ENCODE measurements at regions not wholly inside any gene's neighbourhood (a gene's known extent, or its start where the extent isn't known, plus 50 kb on each side); places are given as distances from the start of the nearest gene placed in this dataset.

- no TSS peak for BruUV-seq (replicated peaks)
- ChIA-PET CTCF (no interaction called here), POLR2A (ENCODE audit: unreplicated experiment) (no interaction called here)
- H3K4me3 ChIP-seq (ENCODE audit: low read length) = no peak overlapping the region
- H3K27ac ChIP-seq (ENCODE audit: low read length) = no peak overlapping the region
- no peak for ATAC-seq
- TF ChIP-seq EZH2phosphoT487 (IDR thresholded peaks at IDR 0.05; ENCODE audit: borderline replicate concordance, low read length) (no peak), CTCF (conservative IDR thresholded peaks at IDR 0.05; ENCODE audit: low read depth, low read length) (no peak), EZH2 (IDR thresholded peaks at IDR 0.05; ENCODE audit: low read length, unreplicated experiment) (no peak)
- no peak overlapping the region for H2AFZ ChIP-seq (ENCODE audit: low read length)
- H3K4me2 ChIP-seq (ENCODE audit: low read length) = no peak overlapping the region
- H3K9me2 ChIP-seq (replicated peaks; ENCODE audit: low read length) = no peaks in the 10 kb centered on the region
- peaks cover 11% of the 10 kb centered on the region; the same call in 1 of the 2 replicates for H3K9me3 ChIP-seq (ENCODE audit: low read length)
- no peak for DNase-seq
- H3K79me2 ChIP-seq (ENCODE audit: low read length) = no peaks in the 10 kb centered on the region
- H3F3A ChIP-seq (ENCODE audit: low read length, unreplicated experiment) = no peaks in the 10 kb centered on the region
- H3K27me3 ChIP-seq (ENCODE audit: low read length) = peaks cover 65% of the 10 kb centered on the region
- intact Hi-C loops (cut with micrococcal nuclease) = no loop called here
- no peaks in the 10 kb centered on the region for H3K36me3 ChIP-seq (ENCODE audit: low read depth, low read length)
- H4K20me1 ChIP-seq (ENCODE audit: low read length) = no peaks in the 10 kb centered on the region
- no peak overlapping the region for H3K9ac ChIP-seq (ENCODE audit: low read length)
- H3K4me1 ChIP-seq (ENCODE audit: insufficient read depth, low read length) = no peaks in the 10 kb centered on the region
Measured at GRCh38 chr17:83145831-83146230, 66.4 kb downstream of the METRNL start.

- H3K9me2 ChIP-seq (replicated peaks; ENCODE audit: low read length) = no peaks in the 10 kb centered on the region
- H3K27ac ChIP-seq (ENCODE audit: low read length) = no peak overlapping the region
- BruUV-seq (replicated peaks) = no TSS peak
- peaks cover 60% of the 10 kb centered on the region for H3K27me3 ChIP-seq (ENCODE audit: low read length)
- no peak for DNase-seq
- CTCF ChIA-PET = no interaction called here
- H3F3A ChIP-seq (ENCODE audit: low read length, unreplicated experiment) = no peaks in the 10 kb centered on the region
- H2AFZ ChIP-seq (ENCODE audit: low read length) = no peak overlapping the region
- no peak for ATAC-seq
- peaks cover 11% of the 10 kb centered on the region; the same call in 1 of the 2 replicates for H3K9me3 ChIP-seq (ENCODE audit: low read length)
- H4K20me1 ChIP-seq (ENCODE audit: low read length) = no peaks in the 10 kb centered on the region
- H3K36me3 ChIP-seq (ENCODE audit: low read depth, low read length) = no peaks in the 10 kb centered on the region
- TF ChIP-seq EZH2phosphoT487 (IDR thresholded peaks at IDR 0.05; ENCODE audit: borderline replicate concordance, low read length) (no peak), CTCF (conservative IDR thresholded peaks at IDR 0.05; ENCODE audit: low read depth, low read length) (no peak), EZH2 (IDR thresholded peaks at IDR 0.05; ENCODE audit: low read length, unreplicated experiment) (no peak)
- no peaks in the 10 kb centered on the region for H3K79me2 ChIP-seq (ENCODE audit: low read length)
- intact Hi-C loops (cut with micrococcal nuclease) = no loop called here
- H3K4me2 ChIP-seq (ENCODE audit: low read length) = no peak overlapping the region
- POLR2A ChIA-PET (ENCODE audit: unreplicated experiment) = no interaction called here
- no peak overlapping the region for H3K9ac ChIP-seq (ENCODE audit: low read length)
- H3K4me3 ChIP-seq (ENCODE audit: low read length) = no peak overlapping the region
- no peaks in the 10 kb centered on the region for H3K4me1 ChIP-seq (ENCODE audit: insufficient read depth, low read length)
Measured at GRCh38 chr17:83146347-83146746, 66.9 kb downstream of the METRNL start.

GRCh38 chr17:83147280-83147679 is 67.9 kb downstream of the METRNL start:
- no TSS peak for BruUV-seq (replicated peaks)
- H3K36me3 ChIP-seq (ENCODE audit: low read depth, low read length) = no peaks in the 10 kb centered on the region
- CTCF ChIA-PET = no interaction called here
- H2AFZ ChIP-seq (ENCODE audit: low read length) = no peak overlapping the region
- peaks cover 51% of the 10 kb centered on the region for H3K27me3 ChIP-seq (ENCODE audit: low read length)
- no peaks in the 10 kb centered on the region for H3K79me2 ChIP-seq (ENCODE audit: low read length)
- H4K20me1 ChIP-seq (ENCODE audit: low read length) = no peaks in the 10 kb centered on the region
- no peaks in the 10 kb centered on the region for H3K9me2 ChIP-seq (replicated peaks; ENCODE audit: low read length)
- ATAC-seq (no peak), DNase-seq (no peak)
- no peaks in the 10 kb centered on the region for H3K4me1 ChIP-seq (ENCODE audit: insufficient read depth, low read length)
- H3K9ac ChIP-seq (ENCODE audit: low read length) = no peak overlapping the region
- H3F3A ChIP-seq (ENCODE audit: low read length, unreplicated experiment) = no peaks in the 10 kb centered on the region
- intact Hi-C loops (cut with micrococcal nuclease) = no loop called here
- H3K9me3 ChIP-seq (ENCODE audit: low read length) = peaks cover 10% of the 10 kb centered on the region; the same call in 1 of the 2 replicates
- no peak for TF ChIP-seq EZH2 (IDR thresholded peaks at IDR 0.05; ENCODE audit: low read length, unreplicated experiment)
- TF ChIP-seq CTCF (conservative IDR thresholded peaks at IDR 0.05; ENCODE audit: low read depth, low read length) = no peak
- no peak for TF ChIP-seq EZH2phosphoT487 (IDR thresholded peaks at IDR 0.05; ENCODE audit: borderline replicate concordance, low read length)
- no peak overlapping the region for H3K27ac ChIP-seq (ENCODE audit: low read length)
- H3K4me3 ChIP-seq (ENCODE audit: low read length) = no peak overlapping the region
- POLR2A ChIA-PET (ENCODE audit: unreplicated experiment) = no interaction called here
- H3K4me2 ChIP-seq (ENCODE audit: low read length) = no peak overlapping the region

All from PC-3 (cell line).